HG03565 (cell line): ENCODE measurements at regions not wholly inside any gene's neighbourhood (a gene's known extent, or its start where the extent isn't known, plus 50 kb on each side); places are given as distances from the start of the nearest gene placed in this dataset.

ENCODE experiments used
- ATAC-seq: cut with Tn5 transposase; IDR thresholded peaks from one replicate; pipeline ENCODE4 v1.9.1; 2021; ENCODE audit warnings: mild to moderate bottlenecking, moderate library complexity; ENCODE audit not compliant: unreplicated experiment

DNA sequence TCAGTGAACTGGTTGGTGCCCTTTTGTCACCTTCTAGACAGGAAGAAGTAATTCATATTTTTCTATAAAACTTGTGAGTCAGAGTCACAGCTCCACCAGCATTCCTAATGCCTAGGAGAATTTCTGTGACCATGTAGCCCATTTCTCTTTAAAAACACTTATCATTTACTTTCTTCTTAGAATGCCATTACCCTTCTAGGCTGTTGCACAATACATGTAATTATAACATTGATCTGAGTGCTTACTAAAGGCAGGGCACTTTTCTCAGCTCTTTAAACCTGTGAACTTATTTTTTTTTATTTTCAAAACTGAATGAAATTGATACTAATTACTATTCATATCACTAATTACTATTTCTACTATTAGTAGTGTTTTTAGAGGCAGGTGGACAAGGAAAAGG, 373.7 kb downstream of the TLE4 start:
- ATAC-seq = no peak

DNA sequence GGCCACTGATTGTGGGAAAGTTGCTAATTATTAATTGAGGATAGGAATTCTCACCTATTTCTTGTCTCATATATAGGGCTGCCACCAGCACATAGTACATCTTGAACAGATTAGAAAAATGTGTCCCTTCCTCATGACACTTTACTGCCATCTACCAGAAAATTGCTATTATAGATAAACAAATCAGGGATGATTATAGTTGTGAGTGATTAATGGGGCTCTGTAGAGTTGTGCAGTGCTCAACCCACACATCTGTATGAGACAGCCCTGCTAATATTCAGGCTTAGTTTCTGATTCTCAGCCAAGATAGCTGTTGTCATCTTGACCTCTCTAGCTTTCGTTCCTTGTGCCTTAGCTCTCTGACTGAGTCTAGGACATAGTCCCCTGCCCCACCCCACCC, 373.3 kb downstream of the TLE4 start:
- no peak for ATAC-seq

- no peak for ATAC-seq
These were observed 369.2 kb downstream of the TLE4 start for GRCh38 chr9:79940919-79941318.

DNA sequence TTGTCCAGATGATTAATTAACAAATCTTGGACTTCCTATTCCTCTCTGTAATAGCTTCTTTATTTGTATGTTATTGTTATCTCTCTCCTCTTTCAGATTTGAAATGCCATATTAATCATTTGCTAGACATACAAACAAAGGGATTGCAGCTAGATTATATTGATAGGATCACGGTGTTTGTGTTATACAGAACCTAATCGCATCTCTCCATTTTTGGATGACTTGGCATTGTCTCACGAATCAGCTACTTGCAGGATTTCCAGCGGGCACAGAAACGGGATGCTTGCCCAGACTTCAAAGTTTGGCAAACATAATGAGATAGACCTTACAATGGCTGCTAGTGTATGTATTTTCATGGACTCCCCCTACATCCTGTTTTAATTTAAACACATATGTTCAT, 368.1 kb downstream of the TLE4 start:
- ATAC-seq = no peak

GRCh38 chr9:79936336-79936735, 364.6 kb downstream of the TLE4 start:
- no peak for ATAC-seq

GRCh38 chr9:79929285-79929684, 357.5 kb downstream of the TLE4 start:
- ATAC-seq = no peak

DNA sequence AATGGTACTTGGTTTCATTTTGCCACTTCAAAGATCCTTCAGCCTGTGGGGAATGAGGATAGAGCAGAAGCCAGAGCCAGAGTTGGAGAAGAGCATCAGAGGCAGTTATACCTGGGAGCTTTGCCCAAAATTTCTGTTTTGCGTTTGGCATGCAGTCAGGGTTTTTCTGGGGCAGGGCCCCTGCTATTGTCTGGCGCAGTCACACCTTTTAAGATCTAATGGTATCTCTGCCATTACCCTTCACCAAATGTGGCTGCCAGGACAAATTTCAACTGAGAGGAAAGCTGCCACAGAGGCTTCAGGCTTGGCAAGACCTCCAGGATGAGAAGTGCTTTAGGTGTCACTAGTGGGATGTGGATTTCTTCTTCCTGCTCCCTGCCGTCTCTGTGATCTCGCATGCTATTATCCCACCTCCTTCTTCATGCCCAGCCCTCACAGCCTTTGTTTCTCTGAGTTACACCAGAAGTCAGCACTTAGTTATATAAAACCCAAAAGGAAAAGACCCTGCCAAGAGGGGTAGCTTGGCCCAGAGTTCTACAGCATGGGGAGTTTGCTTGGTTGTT, 357.0 kb downstream of the TLE4 start:
- no peak for ATAC-seq

DNA sequence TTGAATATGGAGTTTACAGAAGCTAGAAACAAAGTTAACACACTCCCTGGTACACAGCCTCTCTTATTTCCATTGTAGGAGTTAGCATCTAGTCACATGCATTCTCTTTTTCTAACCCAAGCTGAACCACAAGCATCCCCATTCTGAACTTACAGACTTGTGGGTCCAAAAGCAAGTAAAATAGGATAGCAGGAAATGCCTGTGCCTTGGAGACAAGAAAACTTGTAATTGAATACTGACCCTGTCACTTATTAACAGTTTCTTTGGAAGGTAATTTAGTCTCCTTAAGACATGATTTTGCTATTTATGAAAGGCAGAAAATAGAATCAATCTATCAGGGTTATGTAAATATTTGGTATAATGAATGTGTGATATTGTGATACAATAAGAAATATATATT, 353.6 kb downstream of the TLE4 start:
- ATAC-seq = no peak

- no peak for ATAC-seq
These were observed 353.1 kb downstream of the TLE4 start for GRCh38 chr9:79924836-79925235.

- ATAC-seq = no peak
These were observed 345.7 kb downstream of the TLE4 start for GRCh38 chr9:79917421-79917820.

GRCh38 chr9:79913867-79914266, 342.1 kb downstream of the TLE4 start:
- ATAC-seq = no peak

GRCh38 chr9:79912318-79913070, 340.7 kb downstream of the TLE4 start:
- no peak for ATAC-seq

GRCh38 chr9:79911724-79912123, 340.0 kb downstream of the TLE4 start:
- ATAC-seq = no peak

- no peak for ATAC-seq
These were observed 331.2 kb downstream of the TLE4 start for GRCh38 chr9:79902825-79903600.

GRCh38 chr9:79900754-79901153, 329.0 kb downstream of the TLE4 start:
- no peak for ATAC-seq

- no peak for ATAC-seq
These were observed 324.7 kb downstream of the TLE4 start for GRCh38 chr9:79896390-79896980.

- no peak for ATAC-seq
These were observed 323.5 kb downstream of the TLE4 start for GRCh38 chr9:79895232-79895631.

DNA sequence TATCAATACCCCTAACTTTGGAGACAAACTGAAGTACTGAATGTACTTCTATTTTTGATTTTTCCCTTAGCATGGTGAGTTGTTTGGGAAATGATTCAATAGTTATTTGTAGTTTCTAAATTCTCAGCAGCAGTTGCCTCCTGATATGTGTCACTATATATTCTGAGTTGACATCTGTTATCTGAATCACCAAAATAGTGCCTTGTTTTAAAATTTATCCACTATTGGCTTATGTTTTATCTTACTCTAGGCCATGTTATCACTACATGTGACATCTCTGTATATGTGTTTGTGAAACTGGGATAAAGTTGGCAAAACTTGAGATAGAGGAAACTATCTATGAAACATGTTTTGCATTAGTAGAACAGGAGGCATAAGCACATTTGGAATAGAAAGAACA, 317.6 kb downstream of the TLE4 start:
- ATAC-seq = no peak

DNA sequence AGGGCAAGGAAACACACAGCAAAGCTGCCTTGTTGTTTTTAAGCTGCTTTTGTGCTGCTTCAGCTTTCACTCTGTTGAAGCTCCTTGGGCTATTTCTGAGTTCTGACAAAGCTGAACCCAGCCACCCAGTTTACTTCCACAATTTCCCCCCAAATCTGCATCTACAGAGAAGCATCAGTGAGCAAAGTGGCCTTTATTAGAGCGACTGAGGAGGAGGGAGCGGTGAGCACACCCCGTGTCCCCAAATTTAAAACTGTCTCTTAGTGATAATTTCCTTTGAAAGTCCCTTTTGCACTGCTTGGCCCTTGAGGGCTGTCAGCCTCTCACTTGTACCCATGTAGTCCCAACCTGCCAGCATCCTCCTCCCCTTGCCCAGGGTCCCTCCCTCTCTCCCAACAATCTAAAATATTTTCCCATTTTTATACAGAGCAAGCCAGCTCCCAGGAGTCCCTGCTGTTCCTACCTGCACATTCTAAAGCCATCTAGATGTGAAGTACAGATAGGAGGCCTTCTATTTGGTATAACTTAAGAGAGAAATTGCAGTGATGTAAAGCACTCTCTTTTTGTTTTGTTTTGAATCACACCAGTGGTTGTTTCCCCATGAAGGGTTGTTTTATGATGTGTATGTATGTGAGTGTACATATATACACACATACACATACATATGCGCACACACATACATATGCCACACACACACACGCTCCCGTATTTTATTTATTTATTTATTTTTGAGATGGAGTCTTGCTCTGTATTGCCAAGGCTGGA, 313.5 kb downstream of the TLE4 start:
- no peak for ATAC-seq

DNA sequence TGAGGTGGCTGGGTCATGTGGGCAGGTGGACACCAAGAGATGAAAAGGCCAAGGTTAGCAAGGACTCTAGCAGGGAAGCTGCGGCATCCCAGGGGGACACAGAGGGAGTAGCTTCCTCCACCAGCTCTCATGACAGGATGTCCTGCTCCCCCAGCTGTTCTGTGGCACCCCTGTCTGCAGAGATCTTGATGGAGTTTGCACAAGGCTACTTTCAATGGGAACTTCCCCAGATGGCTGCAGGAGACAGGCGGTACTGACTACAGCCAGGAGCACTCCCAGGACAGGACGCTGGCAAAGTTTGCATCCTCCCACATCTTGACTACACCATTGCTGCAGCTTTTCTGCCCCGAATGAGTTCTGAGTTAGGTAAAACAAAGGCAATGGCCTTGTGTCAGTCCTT, 312.8 kb downstream of the TLE4 start:
- no peak for ATAC-seq

- no peak for ATAC-seq
These were observed 311.4 kb downstream of the TLE4 start for GRCh38 chr9:79883073-79883645.
